GM12878 (cell line): ENCODE measurements at regions not wholly inside any gene's neighbourhood (a gene's known extent, or its start where the extent isn't known, plus 50 kb on each side); places are given as distances from the start of the nearest gene placed in this dataset.

Experiments used
- BCLAF1 ChIP-seq: fragments of 450-650 bp; IDR thresholded peaks from 2 replicates; pipeline ENCODE4 v1.6.1; 2017; ENCODE audit warnings: antibody characterized with exemption, mild to moderate bottlenecking, moderate library complexity
- BRCA1 ChIP-seq: IDR thresholded peaks from 2 replicates; pipeline ENCODE4 v1.6.1; 2011; ENCODE audit warnings: low read depth, low read length, improper control_type of control experiment
- CBFB ChIP-seq: IDR thresholded peaks from 2 replicates; pipeline ENCODE4 v1.6.1; 2016; ENCODE audit warnings: antibody characterized with exemption, low read depth
- CTCF ChIP-seq, 3 experiments: IDR thresholded peaks in 2 of 3; conservative IDR thresholded peaks in 1 of 3; 2 replicates each; pipeline ENCODE4 v1.5.1; 2011; ENCODE audit warnings: low read depth in 3 of 3, low read length in 3 of 3, mild to moderate bottlenecking in 3 of 3, control low read depth in 2 of 3, moderate library complexity in 2 of 3, inconsistent platforms in 1 of 3, mixed read lengths in 1 of 3; ENCODE audit not compliant: control insufficient read depth in 2 of 3, insufficient read depth in 1 of 3; ENCODE audit errors: extremely low read depth in 1 of 3
- DPF2 ChIP-seq: fragments of 450-650 bp; IDR thresholded peaks from 2 replicates; pipeline ENCODE4 v1.6.1; 2017; ENCODE audit warnings: mild to moderate bottlenecking
- ESRRA ChIP-seq: IDR thresholded peaks from 2 replicates; pipeline ENCODE4 v1.6.1; 2012; ENCODE audit warnings: mild to moderate bottlenecking, low read length, improper control_type of control experiment
- FOS ChIP-seq: IDR thresholded peaks from 3 replicates; pipeline ENCODE4 v1.6.1; 2011; ENCODE audit warnings: borderline replicate concordance; ENCODE audit not compliant: insufficient read length; ENCODE audit errors: extremely low read depth
- GATAD2B ChIP-seq: fragments of 450-650 bp; conservative IDR thresholded peaks from 2 replicates; pipeline ENCODE4 v1.6.1; 2017; ENCODE audit warnings: low read depth, mild to moderate bottlenecking, moderate library complexity
- HCFC1 ChIP-seq: fragments of 150-350 bp; IDR thresholded peaks from 2 replicates; pipeline ENCODE4 v1.6.1; 2014; ENCODE audit warnings: low read length
- IKZF1 ChIP-seq: fragments of 450-650 bp; conservative IDR thresholded peaks from 2 replicates; pipeline ENCODE4 v1.6.1; 2017; ENCODE audit warnings: antibody characterized with exemption, mild to moderate bottlenecking
- MEF2A ChIP-seq: IDR thresholded peaks from 2 replicates; pipeline ENCODE4 v1.6.1; 2011; ENCODE audit warnings: low read depth, mild to moderate bottlenecking, low read length, moderate library complexity; ENCODE audit not compliant: insufficient read depth
- MTA2 ChIP-seq: fragments of 450-650 bp; IDR thresholded peaks from 2 replicates; pipeline ENCODE4 v1.6.1; 2016; ENCODE audit warnings: low read depth, mild to moderate bottlenecking, moderate library complexity
- MTA3 ChIP-seq: IDR thresholded peaks from 2 replicates; pipeline ENCODE4 v1.6.1; 2012; ENCODE audit warnings: low read length, inconsistent platforms, borderline replicate concordance
- MYB ChIP-seq: fragments of 150-350 bp; IDR thresholded peaks from 2 replicates; pipeline ENCODE4 v1.6.1; 2014; ENCODE audit warnings: mild to moderate bottlenecking, low read depth, low read length, borderline replicate concordance
- NBN ChIP-seq: fragments of 450-650 bp; IDR thresholded peaks from 2 replicates; pipeline ENCODE4 v1.6.1; 2016
- NFIC ChIP-seq: IDR thresholded peaks from 2 replicates; pipeline ENCODE4 v1.6.1; 2012; ENCODE audit warnings: low read depth, mild to moderate bottlenecking, inconsistent platforms, low read length, moderate library complexity
- PBX3 ChIP-seq: IDR thresholded peaks from 2 replicates; pipeline ENCODE4 v1.6.1; 2011; ENCODE audit warnings: mild to moderate bottlenecking, low read depth, low read length, moderate library complexity; ENCODE audit not compliant: insufficient replicate concordance
- RBBP5 ChIP-seq: fragments of 200-600 bp; sonication (generic); conservative IDR thresholded peaks from 2 replicates; pipeline ENCODE4 v1.6.1; 2016
- RELB ChIP-seq: fragments of 450-650 bp; IDR thresholded peaks from 2 replicates; pipeline ENCODE4 v1.6.1; 2017; ENCODE audit warnings: low read depth, mild to moderate bottlenecking, moderate library complexity
- RFX5 ChIP-seq: IDR thresholded peaks from 2 replicates; pipeline ENCODE4 v1.6.1; 2011; ENCODE audit warnings: low read depth, low read length, improper control_type of control experiment
- SMAD1 ChIP-seq: fragments of 450-650 bp; IDR thresholded peaks from 2 replicates; pipeline ENCODE4 v1.6.1; 2018; ENCODE audit warnings: mild to moderate bottlenecking, low read depth; ENCODE audit not compliant: partially characterized antibody
- SP1 ChIP-seq: IDR thresholded peaks from one replicate; pipeline ENCODE4 v1.6.1; 2011; ENCODE audit warnings: low read depth, low read length
- TCF3 ChIP-seq: IDR thresholded peaks from 2 replicates; pipeline ENCODE4 v1.6.1; 2012; ENCODE audit warnings: low read depth, mild to moderate bottlenecking, low read length, borderline replicate concordance; ENCODE audit not compliant: insufficient read depth
- ZNF217 ChIP-seq: fragments of 450-650 bp; IDR thresholded peaks from 2 replicates; pipeline ENCODE4 v1.6.1; 2017; ENCODE audit warnings: antibody characterized with exemption, mild to moderate bottlenecking
- ZNF384 ChIP-seq: IDR thresholded peaks from 2 replicates; pipeline ENCODE4 v1.6.1; 2012; ENCODE audit warnings: low read depth, mild to moderate bottlenecking, low read length, improper control_type of control experiment, borderline replicate concordance

GRCh38 chr10:7491949-7492659 is 81.3 kb upstream of the SFMBT2 start (continued):
- TF ChIP-seq RELB: peak; percentile 67
- TF ChIP-seq BRCA1: no peak
- no peak for TF ChIP-seq TCF3
- peak; percentile 69 for TF ChIP-seq MTA2
- no peak for TF ChIP-seq RFX5
- TF ChIP-seq IKZF1: peak; percentile 71
- peak; percentile 77 for TF ChIP-seq ZNF217
- peak; percentile 67 for TF ChIP-seq DPF2
- TF ChIP-seq HCFC1: no peak
- TF ChIP-seq ESRRA: no peak
- TF ChIP-seq ZNF384: no peak
- TF ChIP-seq MTA3: 0 out of 2 replicates have a peak, but pooled peaks have one; percentile 28
- TF ChIP-seq RBBP5: no peak
- peak; percentile 74 for TF ChIP-seq MEF2A
- 0 out of 2 replicates have a peak, but pooled peaks have one; percentile 44 for TF ChIP-seq NBN
- TF ChIP-seq PBX3: no peak
- TF ChIP-seq CBFB: peak; percentile 63; the same call in 1 of the 2 replicates
- peak; percentile 34 for TF ChIP-seq SP1
- no peak for TF ChIP-seq SMAD1
- TF ChIP-seq GATAD2B: no peak
- no peak for TF ChIP-seq BCLAF1
- TF ChIP-seq NFIC: peak; percentile 73; the same call in 1 of the 2 replicates
- TF ChIP-seq CTCF (IDR thresholded peaks at IDR 0.05 in 2 of 3, conservative IDR thresholded peaks at IDR 0.05 in 1 of 3; ENCODE audit: control insufficient read depth in 2 of 3, extremely low read depth in 1 of 3, insufficient read depth in 1 of 3, low read depth in 3 of 3, low read length in 3 of 3): no peak
- no peak for TF ChIP-seq FOS
- TF ChIP-seq MYB: peak; percentile 25; the same call in 1 of the 2 replicates
